H1 (cell line): ENCODE measurements at regions not wholly inside any gene's neighbourhood (a gene's known extent, or its start where the extent isn't known, plus 50 kb on each side); places are given as distances from the start of the nearest gene placed in this dataset.

Experiments used
- SIX5 ChIP-seq: IDR thresholded peaks from 2 replicates; pipeline ENCODE4 v1.6.1; 2011; ENCODE audit warnings: mild to moderate bottlenecking, low read depth, low read length

- TF ChIP-seq SIX5: no peak
Observed at GRCh38 chr10:64067009-64067606, 545.9 kb downstream of the REEP3 start (continued).
